Heart right ventricle (tissue), 16 donors: ENCODE measurements at regions not wholly inside any gene's neighbourhood (a gene's known extent, or its start where the extent isn't known, plus 50 kb on each side); places are given as distances from the start of the nearest gene placed in this dataset.

Source experiments
- ATAC-seq, 8 donors: fragments of 200-7000 bp; cut with Tn5 transposase; one replicate each; pipeline ENCODE4 v1.9.1; 2020; ENCODE audit warnings: mild to moderate bottlenecking in 8 of 8, moderate library complexity in 8 of 8, moderate number of reproducible peaks in 1 of 8
- DNase-seq, 2 donors: peaks; one replicate each; pipeline ENCODE4 v3.0.0-alpha.2; 2020
- H3K27ac ChIP-seq, 10 donors: fragments of 200-600 bp; sonication (generic) in 2 of 10; one replicate each; pipeline versions ENCODE4 v1.5.0 to v1.8.0; 2020 to 2022; ENCODE audit warnings: mild to moderate bottlenecking in 3 of 10
- H3K27me3 ChIP-seq, 7 donors: fragments of 200-600 bp; one replicate each; pipeline ENCODE4 v1.8.0; 2021 to 2022; ENCODE audit warnings: mild to moderate bottlenecking in 2 of 7
- H3K36me3 ChIP-seq, 9 donors: fragments of 200-600 bp; sonication (generic) in 1 of 9; one replicate each; pipeline versions ENCODE4 v1.5.0 to v1.8.0; 2020 to 2022; ENCODE audit warnings: mild to moderate bottlenecking in 2 of 9
- H3K4me1 ChIP-seq, 9 donors: fragments of 200-600 bp; sonication (generic) in 1 of 9; one replicate each; pipeline versions ENCODE4 v1.5.0 to v1.8.0; 2020 to 2022; ENCODE audit warnings: mild to moderate bottlenecking in 4 of 9
- H3K4me3 ChIP-seq, 10 donors: fragments of 200-600 bp; sonication (generic) in 2 of 10; one replicate each; pipeline versions ENCODE4 v1.5.0 to v1.8.0; 2020 to 2022; ENCODE audit warnings: mild to moderate bottlenecking in 7 of 10, moderate library complexity in 2 of 10
- H3K9me3 ChIP-seq, 11 donors: fragments of 200-600 bp in 10 of 11; sonication (generic) in 2 of 11; one replicate each; pipeline versions ENCODE4 v1.5.0 to v1.8.0; 2013 to 2022; ENCODE audit warnings: mild to moderate bottlenecking in 2 of 11, control low read depth in 1 of 11, moderate library complexity in 1 of 11
- CTCF ChIP-seq, 9 donors: fragments of 200-600 bp; sonication (generic) in 2 of 9; IDR thresholded peaks; one replicate each; pipeline versions ENCODE4 v1.5.0 to v1.8.0; 2021 to 2022; ENCODE audit warnings: antibody characterized with exemption in 9 of 9, mild to moderate bottlenecking in 5 of 9, moderate library complexity in 1 of 9
- WGBS, 2 donors: extraction: QIAGEN DNeasy Blood & Tissue Kit; methylation state at CpG; one replicate each; pipeline ENCODE4 v1.1.7; 2013; ENCODE audit warnings: inconsistent platforms in 1 of 2; 5-methylcytosine and 5-hydroxymethylcytosine counted together
- intact Hi-C, 10 donors: fragments of 100-400 bp; cut with DNase I; formaldehyde crosslinking; loops; one replicate each; pipeline versions ENCODE4 v1.11.1 to v1.14.2; 2022
- donor health status: Arrhythmogenic right ventricular cardiomyopathy.
- donor health status: ischemic (EF 13 %, LVEDD 7.1; RV severe dilation, severe dysfunction).
- donor health status: healthy with polysubstance abuse.
- donor health status: DM: no; HTN: yes; CAD: no.
- donor health status: DM: no; HTN: no; CAD: no.
- donor health status: ischemic (EF 25% LVEDD 6.9; RV normal size, moderate dysfunction).
- donor health status: ischemic (EF 25% LVEDD 5.7; RV mildly dilated, moderate dysfunction).
- donor health status: healthy.
- donor health status: DM: yes; HTN: yes; CAD: no.
- donor health status: Ischemic cardiomyopathy.
- donor health status: ischemic (EF 35%, LVEDD 5.7; RV mildly dilated, moderate dysfunction).
- donor health status: nonischemic (EF 11% LVEDD 7.7; RV severe dilation, severe dysfunction).
- donor health status: DM: yes; HTN: yes; CAD: no.
- donor health status: PGD.
- donor health status: ischemic (EF 29% LVEDD 5.4; RV normal size, mild dysfunction).
- donor health status: nonischemic (EF 23%, LVEDD 6.1; RV moderate dilation, normal function).

GRCh38 chr2:13212115-13212514, 495.4 kb downstream of the TRIB2 start:
- ATAC-seq (no peak), DNase-seq (no peak)
- no peaks in the 10 kb centered on the region for H3K4me1 ChIP-seq
- H3K36me3 ChIP-seq = no peaks in the 10 kb centered on the region
- H3K9me3 ChIP-seq = peaks cover 0 to 23% (median 11%) of the 10 kb centered on the region in 11 donors
- no peak overlapping the region for H3K4me3 ChIP-seq
- intact Hi-C loops = no loop called here
- H3K27ac ChIP-seq = no peak overlapping the region
- no peaks in the 10 kb centered on the region for H3K27me3 ChIP-seq
- no peak for TF ChIP-seq CTCF (IDR thresholded peaks at IDR 0.05)

GRCh38 chr2:13218205-13218604, 501.5 kb downstream of the TRIB2 start:
- H3K27me3 ChIP-seq = no peaks in the 10 kb centered on the region
- no peak for ATAC-seq
- no peaks in the 10 kb centered on the region for H3K36me3 ChIP-seq
- H3K27ac ChIP-seq = no peak overlapping the region
- intact Hi-C loops = no loop called here
- H3K4me1 ChIP-seq = no peaks in the 10 kb centered on the region
- peaks cover 0 to 4% (median 0%) of the 10 kb centered on the region in 11 donors for H3K9me3 ChIP-seq
- H3K4me3 ChIP-seq = no peak overlapping the region
- DNase-seq = no peak
- TF ChIP-seq CTCF (IDR thresholded peaks at IDR 0.05) = no peak

- Histone ChIP-seq H3K4me1 (no peaks in the 10 kb centered on the region), H3K27me3 (no peaks in the 10 kb centered on the region), H3K4me3 (no peak overlapping the region), H3K9me3 (no peaks in the 10 kb centered on the region), H3K36me3 (no peaks in the 10 kb centered on the region), H3K27ac (no peak overlapping the region)
- DNase-seq (no peak), ATAC-seq (no peak)
- intact Hi-C loops = no loop called here
- 57 to 65% methylated on average over 5 of the region's 5 CpGs for WGBS, 2 donors
- TF ChIP-seq CTCF (IDR thresholded peaks at IDR 0.05) = no peak
Measured at GRCh38 chr2:13227578-13227977, 510.8 kb downstream of the TRIB2 start.

- intact Hi-C loops = no loop called here
- ATAC-seq (no peak), DNase-seq (no peak)
- H3K36me3 ChIP-seq = no peaks in the 10 kb centered on the region
- H3K27me3 ChIP-seq = no peaks in the 10 kb centered on the region
- no peak overlapping the region for H3K27ac ChIP-seq
- no peaks in the 10 kb centered on the region for H3K9me3 ChIP-seq
- no peak for TF ChIP-seq CTCF (IDR thresholded peaks at IDR 0.05)
- 71 to 78% methylated on average over 1 of the region's 1 CpG for WGBS, 2 donors
- H3K4me1 ChIP-seq = no peaks in the 10 kb centered on the region
- no peak overlapping the region for H3K4me3 ChIP-seq
Measured at GRCh38 chr2:13230221-13230620, 513.5 kb downstream of the TRIB2 start.

- DNase-seq (no peak), ATAC-seq (no peak)
- Histone ChIP-seq H3K27ac (no peak overlapping the region), H3K4me1 (no peaks in the 10 kb centered on the region), H3K9me3 (no peaks in the 10 kb centered on the region), H3K27me3 (no peaks in the 10 kb centered on the region), H3K4me3 (no peak overlapping the region), H3K36me3 (no peaks in the 10 kb centered on the region)
- no peak for TF ChIP-seq CTCF (IDR thresholded peaks at IDR 0.05)
- intact Hi-C loops = no loop called here
Measured at GRCh38 chr2:13240061-13240460, 523.3 kb downstream of the TRIB2 start.
